Osteocyte (in vitro differentiated cells): ENCODE measurements at regions not wholly inside any gene's neighbourhood (a gene's known extent, or its start where the extent isn't known, plus 50 kb on each side); places are given as distances from the start of the nearest gene placed in this dataset.

Source experiments
- DNase-seq: peaks from one replicate; pipeline ENCODE4 v3.0.0; 2021; ENCODE audit warnings: mixed read lengths; ENCODE audit not compliant: unreplicated experiment; ENCODE audit errors: extremely low spot score
- H3K27ac Mint-ChIP-seq: one replicate; pipeline ENCODE4 v1.8.0; 2021; ENCODE audit warnings: mild to moderate bottlenecking, mixed read lengths; ENCODE audit not compliant: unreplicated experiment
- H3K27me3 Mint-ChIP-seq: one replicate; pipeline ENCODE4 v1.8.0; 2021; ENCODE audit warnings: mixed read lengths; ENCODE audit not compliant: unreplicated experiment
- H3K36me3 Mint-ChIP-seq: one replicate; pipeline ENCODE4 v1.8.0; 2021; ENCODE audit warnings: mixed read lengths; ENCODE audit not compliant: unreplicated experiment
- H3K4me1 Mint-ChIP-seq: one replicate; pipeline ENCODE4 v1.8.0; 2021; ENCODE audit warnings: mixed read lengths; ENCODE audit not compliant: unreplicated experiment
- H3K4me3 Mint-ChIP-seq: one replicate; pipeline ENCODE4 v1.8.0; 2021; ENCODE audit warnings: mild to moderate bottlenecking, moderate library complexity, mixed read lengths; ENCODE audit not compliant: unreplicated experiment
- H3K9me3 Mint-ChIP-seq: one replicate; pipeline ENCODE4 v1.8.0; 2021; ENCODE audit warnings: mixed read lengths; ENCODE audit not compliant: unreplicated experiment
- CTCF ChIP-seq: fragments of 200-600 bp; sonication (generic); IDR thresholded peaks from 2 replicates; pipeline ENCODE4 v1.5.0; 2021; ENCODE audit warnings: antibody characterized with exemption, mild to moderate bottlenecking, moderate library complexity

- TF ChIP-seq CTCF, result no peak
- Mint-ChIP-seq H3K4me3 (no peak overlapping the region), H3K27me3 (no peaks in the 10 kb centered on the region), H3K9me3 (peaks cover 16% of the 10 kb centered on the region), H3K27ac (no peak overlapping the region), H3K36me3 (no peaks in the 10 kb centered on the region), H3K4me1 (no peaks in the 10 kb centered on the region)
- no peak for DNase-seq
These were observed 680.4 kb downstream of the TLR4 start for GRCh38 chr9:118384531-118385100.

- H3K9me3 Mint-ChIP-seq, result no peaks in the 10 kb centered on the region
- H3K27me3 Mint-ChIP-seq, result no peaks in the 10 kb centered on the region
- TF ChIP-seq CTCF, result no peak
- H3K4me3 Mint-ChIP-seq, result no peak overlapping the region
- no peak overlapping the region for H3K27ac Mint-ChIP-seq
- no peaks in the 10 kb centered on the region for H3K36me3 Mint-ChIP-seq
- DNase-seq, result no peak
- no peaks in the 10 kb centered on the region for H3K4me1 Mint-ChIP-seq
These were observed 691.2 kb downstream of the TLR4 start for GRCh38 chr9:118395415-118395814.

GRCh38 chr9:118401546-118401945 lies 697.3 kb downstream of the TLR4 start:
- Mint-ChIP-seq H3K27ac (no peak overlapping the region), H3K4me3 (no peak overlapping the region), H3K36me3 (no peaks in the 10 kb centered on the region), H3K27me3 (no peaks in the 10 kb centered on the region), H3K4me1 (no peaks in the 10 kb centered on the region), H3K9me3 (no peaks in the 10 kb centered on the region)
- no peak for DNase-seq
- no peak for TF ChIP-seq CTCF

- no peak for TF ChIP-seq CTCF
- no peaks in the 10 kb centered on the region for H3K4me1 Mint-ChIP-seq
- no peak overlapping the region for H3K4me3 Mint-ChIP-seq
- no peak for DNase-seq
- H3K9me3 Mint-ChIP-seq, result no peaks in the 10 kb centered on the region
- no peaks in the 10 kb centered on the region for H3K27me3 Mint-ChIP-seq
- H3K36me3 Mint-ChIP-seq, result no peaks in the 10 kb centered on the region
- no peak overlapping the region for H3K27ac Mint-ChIP-seq
These were observed 710.5 kb downstream of the TLR4 start for GRCh38 chr9:118414676-118415075.

- Mint-ChIP-seq H3K27me3 (no peaks in the 10 kb centered on the region), H3K27ac (no peak overlapping the region), H3K4me3 (no peak overlapping the region), H3K9me3 (peaks cover 3% of the 10 kb centered on the region), H3K36me3 (no peaks in the 10 kb centered on the region), H3K4me1 (no peaks in the 10 kb centered on the region)
- DNase-seq, result no peak
- TF ChIP-seq CTCF, result no peak
These were observed 714.8 kb downstream of the TLR4 start for GRCh38 chr9:118418887-118419565.
